Uterus (tissue), 3 donors: ENCODE measurements at regions not wholly inside any gene's neighbourhood (a gene's known extent, or its start where the extent isn't known, plus 50 kb on each side); places are given as distances from the start of the nearest gene placed in this dataset.

Experiments used
- DNase-seq, 2 donors: peaks; one replicate each; pipeline ENCODE4 v3.0.0-alpha.2; 2019 to 2020
- H3K27ac ChIP-seq, 2 donors: fragments of 200-600 bp; sonication (generic); 1 replicate in 1 of 2; 2 replicates in 1 of 2; pipeline ENCODE4 v1.5.1; 2016 to 2018
- H3K27me3 ChIP-seq, 2 donors: fragments of 200-600 bp; sonication (generic); one replicate each; pipeline ENCODE4 v1.5.1; 2018 to 2019; ENCODE audit warnings: control low read depth in 1 of 2
- H3K36me3 ChIP-seq, 2 donors: fragments of 200-600 bp; sonication (generic); one replicate each; pipeline ENCODE4 v1.5.1; 2019; ENCODE audit warnings: control low read depth in 1 of 2
- H3K4me1 ChIP-seq, 2 donors: fragments of 200-600 bp; sonication (generic); one replicate each; pipeline ENCODE4 v1.5.1; 2018 to 2019; ENCODE audit warnings: control low read depth in 1 of 2
- H3K4me3 ChIP-seq, 2 donors: fragments of 200-600 bp; sonication (generic); 1 replicate in 1 of 2; 2 replicates in 1 of 2; pipeline ENCODE4 v1.5.1; 2018 to 2019; ENCODE audit warnings: mild to moderate bottlenecking in 1 of 2
- H3K9me3 ChIP-seq, 2 donors: fragments of 200-600 bp; sonication (generic); one replicate each; pipeline ENCODE4 v1.5.1; 2019; ENCODE audit warnings: control low read depth in 1 of 2
- POLR2A ChIP-seq, 2 donors: fragments of 450-650 bp; IDR thresholded peaks; one replicate each; pipeline ENCODE4 v1.6.1; 2016; ENCODE audit warnings: antibody characterized with exemption in 2 of 2, mild to moderate bottlenecking in 1 of 2, moderate library complexity in 1 of 2
- intact Hi-C: fragments of 100-400 bp; cut with DNase I; formaldehyde crosslinking; loops from one replicate; pipeline ENCODE4 v1.15.1; 2023; ENCODE audit warnings: low total_unique reads
- TF ChIP-seq, protein P1 (sequence below), 4 experiments: fragments of 200-600 bp in 2 of 4; fragments of 450-650 bp in 2 of 4; sonication (generic) in 2 of 4; IDR thresholded peaks; one replicate each; pipeline ENCODE4 v1.5.1; 2016 to 2019; ENCODE audit warnings: antibody characterized with exemption in 4 of 4, mild to moderate bottlenecking in 2 of 4, moderate library complexity in 1 of 4
- donor health status: DM: yes; HTN: yes; CAD: no.

DNA sequence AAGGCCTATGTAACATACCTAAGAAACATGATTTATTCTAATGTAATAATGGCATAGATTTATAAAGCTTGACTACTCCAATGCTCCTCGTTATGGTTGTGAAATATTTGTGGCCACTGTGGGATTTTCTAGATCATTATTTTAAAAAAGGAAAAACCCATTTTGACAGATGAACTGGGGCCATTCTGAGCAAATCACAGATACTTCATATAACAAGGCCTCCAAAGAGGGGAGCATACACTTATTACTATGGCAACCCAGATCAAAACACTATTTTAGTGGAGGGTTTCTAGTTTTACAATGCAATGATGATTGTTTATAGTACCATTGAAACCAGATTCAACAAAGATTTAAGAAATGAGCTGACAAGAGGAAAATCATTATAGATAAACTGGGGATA is 346.6 kb downstream of the ZNF326 start:
- no peaks in the 10 kb centered on the region for H3K4me1 ChIP-seq
- no peaks in the 10 kb centered on the region for H3K27me3 ChIP-seq
- no peaks in the 10 kb centered on the region for H3K36me3 ChIP-seq
- intact Hi-C loops: no loop called here
- DNase-seq: no peak
- H3K27ac ChIP-seq: no peak overlapping the region
- H3K4me3 ChIP-seq: no peak overlapping the region
- TF ChIP-seq, protein P1, sequence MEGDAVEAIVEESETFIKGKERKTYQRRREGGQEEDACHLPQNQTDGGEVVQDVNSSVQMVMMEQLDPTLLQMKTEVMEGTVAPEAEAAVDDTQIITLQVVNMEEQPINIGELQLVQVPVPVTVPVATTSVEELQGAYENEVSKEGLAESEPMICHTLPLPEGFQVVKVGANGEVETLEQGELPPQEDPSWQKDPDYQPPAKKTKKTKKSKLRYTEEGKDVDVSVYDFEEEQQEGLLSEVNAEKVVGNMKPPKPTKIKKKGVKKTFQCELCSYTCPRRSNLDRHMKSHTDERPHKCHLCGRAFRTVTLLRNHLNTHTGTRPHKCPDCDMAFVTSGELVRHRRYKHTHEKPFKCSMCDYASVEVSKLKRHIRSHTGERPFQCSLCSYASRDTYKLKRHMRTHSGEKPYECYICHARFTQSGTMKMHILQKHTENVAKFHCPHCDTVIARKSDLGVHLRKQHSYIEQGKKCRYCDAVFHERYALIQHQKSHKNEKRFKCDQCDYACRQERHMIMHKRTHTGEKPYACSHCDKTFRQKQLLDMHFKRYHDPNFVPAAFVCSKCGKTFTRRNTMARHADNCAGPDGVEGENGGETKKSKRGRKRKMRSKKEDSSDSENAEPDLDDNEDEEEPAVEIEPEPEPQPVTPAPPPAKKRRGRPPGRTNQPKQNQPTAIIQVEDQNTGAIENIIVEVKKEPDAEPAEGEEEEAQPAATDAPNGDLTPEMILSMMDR (IDR thresholded peaks at IDR 0.05): no peak
- no peak for TF ChIP-seq POLR2A (IDR thresholded peaks at IDR 0.05)
- H3K9me3 ChIP-seq: no peaks in the 10 kb centered on the region

GRCh38 chr1:90340606-90341005 is 345.7 kb downstream of the ZNF326 start:
- Histone ChIP-seq H3K4me1 (no peaks in the 10 kb centered on the region), H3K9me3 (no peaks in the 10 kb centered on the region), H3K4me3 (no peak overlapping the region), H3K27ac (no peak overlapping the region), H3K36me3 (no peaks in the 10 kb centered on the region), H3K27me3 (no peaks in the 10 kb centered on the region)
- intact Hi-C loops: no loop called here
- TF ChIP-seq, protein P1 (IDR thresholded peaks at IDR 0.05): no peak
- no peak for TF ChIP-seq POLR2A (IDR thresholded peaks at IDR 0.05)
- no peak for DNase-seq

DNA sequence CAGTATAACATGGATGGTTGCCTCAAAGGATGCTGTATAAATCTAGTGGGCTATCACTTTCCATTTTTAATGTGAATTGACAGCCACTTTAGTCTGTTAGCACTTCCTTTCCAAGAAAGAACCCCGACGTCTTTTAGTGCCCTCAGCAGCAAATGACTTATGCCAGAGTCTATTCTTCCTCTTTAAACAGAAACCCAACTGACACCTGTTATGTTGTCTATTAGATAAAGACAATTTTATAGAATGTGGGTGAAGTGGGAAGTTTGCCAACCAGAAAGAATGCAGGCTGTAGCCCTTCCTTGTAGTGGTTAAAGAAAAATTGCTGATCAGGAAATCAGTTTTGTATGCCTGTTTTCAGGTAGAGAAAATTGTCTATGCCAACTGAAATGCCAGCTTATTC is 344.9 kb downstream of the ZNF326 start:
- H3K4me1 ChIP-seq: no peaks in the 10 kb centered on the region
- no peaks in the 10 kb centered on the region for H3K27me3 ChIP-seq
- no peak overlapping the region for H3K4me3 ChIP-seq
- no peaks in the 10 kb centered on the region for H3K36me3 ChIP-seq
- no peak for DNase-seq
- intact Hi-C loops: no loop called here
- TF ChIP-seq POLR2A (IDR thresholded peaks at IDR 0.05): no peak
- TF ChIP-seq, protein P1 (IDR thresholded peaks at IDR 0.05): no peak
- H3K9me3 ChIP-seq: no peaks in the 10 kb centered on the region
- no peak overlapping the region for H3K27ac ChIP-seq

GRCh38 chr1:90336552-90337324 is 341.8 kb downstream of the ZNF326 start:
- Histone ChIP-seq H3K27ac (no peak overlapping the region), H3K4me3 (no peak overlapping the region), H3K27me3 (no peaks in the 10 kb centered on the region), H3K36me3 (no peaks in the 10 kb centered on the region), H3K9me3 (no peaks in the 10 kb centered on the region), H3K4me1 (no peaks in the 10 kb centered on the region)
- intact Hi-C loops: no loop called here
- no peak for DNase-seq
- TF ChIP-seq, protein P1 (IDR thresholded peaks at IDR 0.05): no peak
- no peak for TF ChIP-seq POLR2A (IDR thresholded peaks at IDR 0.05)

- Histone ChIP-seq H3K4me3 (no peak overlapping the region), H3K27me3 (no peaks in the 10 kb centered on the region), H3K36me3 (no peaks in the 10 kb centered on the region), H3K9me3 (no peaks in the 10 kb centered on the region), H3K4me1 (no peaks in the 10 kb centered on the region), H3K27ac (no peak overlapping the region)
- intact Hi-C loops: no loop called here
- DNase-seq: no peak
- TF ChIP-seq, protein P1 (IDR thresholded peaks at IDR 0.05): no peak
Measured at GRCh38 chr1:90335558-90335957, 340.6 kb downstream of the ZNF326 start.
